ENCODE measurements at regions not wholly inside any gene's neighbourhood (a gene's known extent, or its start where the extent isn't known, plus 50 kb on each side); places are given as distances from the start of the nearest gene placed in this dataset.
"Not testable (repeated sequence)": the region's sequence is repeated elsewhere in the genome, so short reads cannot be mapped to it uniquely, and the experiment has no call there.

DNA sequence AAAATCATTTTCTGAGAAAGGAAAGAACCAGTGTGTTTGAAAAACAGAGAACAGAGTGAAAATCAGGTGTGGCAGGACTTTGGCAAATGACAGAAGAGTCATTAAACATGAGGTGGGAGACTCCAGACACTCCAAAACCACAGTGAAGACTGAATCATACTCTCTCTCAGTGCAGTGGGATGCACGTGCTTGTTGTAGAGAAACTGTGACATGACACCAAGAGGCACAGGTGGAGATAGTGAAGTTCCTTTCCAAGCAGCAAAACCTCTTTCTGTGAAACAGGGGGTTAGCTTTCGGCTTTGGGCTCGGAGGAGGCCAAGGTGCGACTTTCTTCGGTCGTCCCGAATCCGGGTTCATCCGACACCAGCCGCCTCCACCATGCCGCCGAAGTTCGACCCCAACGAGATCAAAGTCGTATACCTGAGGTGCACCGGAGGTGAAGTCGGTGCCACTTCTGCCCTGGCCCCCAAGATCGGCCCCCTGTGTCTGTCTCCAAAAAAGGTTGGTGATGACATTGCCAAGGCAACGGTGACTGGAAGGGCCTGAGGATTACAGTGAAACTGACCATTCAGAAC lies 599.0 kb downstream of the DOK5 start:
- not testable (repeated sequence) for DNase-seq (ENCODE audit: low read depth)

GRCh38 chr20:55070001-55070400 lies 594.6 kb downstream of the DOK5 start:
- no peak for DNase-seq (ENCODE audit: low read depth)

DNA sequence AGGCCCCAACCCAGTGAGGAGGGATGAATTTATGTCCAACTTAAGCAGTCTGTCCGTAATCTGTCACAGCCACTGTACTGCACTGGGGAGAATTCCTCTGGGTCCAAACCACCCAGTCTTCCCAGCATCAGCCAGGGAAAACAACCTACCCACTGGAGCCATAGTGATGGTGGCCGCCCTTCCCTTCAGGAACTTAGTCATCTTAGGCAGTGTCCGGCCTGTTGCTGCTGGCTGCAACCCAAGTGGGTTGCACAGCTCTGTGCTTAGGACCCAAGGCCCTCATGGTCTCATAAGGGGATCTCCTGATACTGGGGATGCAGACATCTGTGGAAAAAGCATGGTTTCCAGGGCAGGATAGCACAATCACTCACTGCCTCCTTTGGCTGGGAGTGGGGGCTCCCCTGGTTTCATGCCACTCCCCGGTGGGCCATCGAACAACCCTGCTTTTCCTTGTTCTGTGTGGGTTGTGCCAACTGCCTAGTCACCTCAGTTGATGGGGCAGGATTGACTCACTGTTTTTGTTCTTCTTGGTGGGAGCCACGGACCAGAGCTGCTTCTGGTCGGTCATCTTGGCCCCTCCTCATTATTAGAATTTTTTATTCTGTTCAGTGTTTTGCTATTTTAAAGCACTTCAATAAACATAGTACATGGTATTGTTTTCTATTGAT lies 591.9 kb downstream of the DOK5 start:
- no peak for DNase-seq (ENCODE audit: low read depth)

GRCh38 chr20:55058938-55059337 lies 583.5 kb downstream of the DOK5 start:
- no peak for DNase-seq (ENCODE audit: low read depth)

DNA sequence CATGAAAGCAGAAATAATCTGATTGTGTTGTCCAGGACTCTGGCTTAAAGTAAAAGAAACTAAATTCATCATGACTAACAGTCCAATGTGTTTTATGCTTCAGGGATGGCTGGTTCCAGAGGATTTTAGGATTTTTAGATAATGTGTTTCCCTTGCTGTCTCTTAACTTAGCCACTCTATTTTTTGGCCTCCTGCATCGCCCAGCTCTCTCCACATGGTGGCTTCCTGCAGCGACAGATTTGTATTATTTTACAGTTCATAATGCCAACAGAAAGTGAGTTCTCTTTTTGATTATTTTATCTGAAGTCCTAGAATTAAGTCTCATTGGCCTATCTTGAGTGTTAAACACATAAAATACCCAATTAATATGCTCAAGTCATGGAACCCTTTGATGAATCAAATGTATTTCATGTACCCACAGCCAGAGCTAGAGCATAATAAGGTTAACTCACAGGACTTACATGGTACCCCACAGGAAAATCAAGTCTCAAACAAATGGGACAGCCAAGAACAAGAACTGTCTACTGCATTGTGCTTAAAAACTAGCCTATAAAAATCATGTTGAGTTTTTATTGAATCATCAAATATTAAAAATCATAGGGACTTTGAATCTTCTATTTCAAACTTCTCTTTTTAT lies 582.5 kb downstream of the DOK5 start:
- DNase-seq (ENCODE audit: low read depth), result no peak

GRCh38 chr20:55054453-55054852 lies 579.1 kb downstream of the DOK5 start:
- DNase-seq (ENCODE audit: low read depth), result peak; percentile 35

DNA sequence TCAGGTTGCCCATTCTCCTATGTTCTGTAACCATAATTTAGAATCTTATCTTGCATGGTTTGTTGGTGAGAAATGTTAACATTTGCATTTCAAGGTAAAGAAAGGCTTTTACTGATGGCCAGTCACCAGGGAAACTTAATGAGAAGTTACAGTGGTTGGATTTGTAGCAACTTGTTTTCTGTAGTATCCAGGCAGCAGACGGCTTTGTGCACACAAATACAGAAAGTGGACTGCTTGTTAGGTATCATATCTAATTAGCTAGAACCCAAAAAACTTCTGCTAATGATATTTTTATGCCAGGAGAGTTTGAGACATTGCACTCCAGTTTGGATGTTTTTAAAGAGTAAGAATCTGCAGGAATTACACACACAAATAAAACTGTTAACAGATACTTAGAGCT lies 578.0 kb downstream of the DOK5 start:
- no peak for DNase-seq (ENCODE audit: low read depth)

DNA sequence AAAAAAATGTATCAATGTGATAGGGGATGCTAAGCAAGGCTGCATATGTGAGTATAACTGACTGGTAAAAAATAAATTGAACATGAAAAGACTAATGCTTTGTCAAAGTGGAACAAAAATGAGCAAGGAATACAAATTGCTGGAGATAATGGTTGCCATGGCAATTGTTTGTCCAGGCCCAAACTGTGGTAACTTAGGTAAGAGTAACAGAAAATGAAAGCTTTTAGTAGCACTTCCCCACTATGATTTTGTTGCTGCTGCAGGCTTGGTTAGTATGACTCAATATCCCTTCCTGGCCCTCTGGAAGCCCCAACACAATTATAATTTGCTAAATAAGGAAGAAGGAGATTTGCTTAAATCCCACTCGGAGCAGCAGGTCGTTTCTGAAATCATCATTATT lies 577.1 kb downstream of the DOK5 start:
- DNase-seq (ENCODE audit: low read depth), result no peak

DNA sequence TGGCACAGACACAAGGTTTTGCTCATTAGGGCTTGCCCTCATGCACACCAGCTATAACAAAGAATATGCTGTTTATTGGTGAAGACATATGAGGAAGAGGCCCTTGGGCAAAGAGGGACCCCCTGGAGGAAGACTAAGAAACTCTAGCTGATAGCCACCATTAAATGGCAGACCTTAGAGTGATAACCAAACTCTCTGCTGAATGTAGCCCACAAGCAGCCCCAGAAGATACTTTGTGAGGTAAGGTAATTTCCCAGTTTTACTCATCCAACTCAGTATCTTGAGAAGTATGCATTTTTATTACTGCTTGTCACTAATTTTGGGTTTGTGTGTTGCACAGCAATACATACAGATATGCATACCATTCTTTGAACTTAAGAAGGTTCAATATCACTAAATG lies 563.3 kb downstream of the DOK5 start:
- DNase-seq (ENCODE audit: low read depth), result no peak

DNA sequence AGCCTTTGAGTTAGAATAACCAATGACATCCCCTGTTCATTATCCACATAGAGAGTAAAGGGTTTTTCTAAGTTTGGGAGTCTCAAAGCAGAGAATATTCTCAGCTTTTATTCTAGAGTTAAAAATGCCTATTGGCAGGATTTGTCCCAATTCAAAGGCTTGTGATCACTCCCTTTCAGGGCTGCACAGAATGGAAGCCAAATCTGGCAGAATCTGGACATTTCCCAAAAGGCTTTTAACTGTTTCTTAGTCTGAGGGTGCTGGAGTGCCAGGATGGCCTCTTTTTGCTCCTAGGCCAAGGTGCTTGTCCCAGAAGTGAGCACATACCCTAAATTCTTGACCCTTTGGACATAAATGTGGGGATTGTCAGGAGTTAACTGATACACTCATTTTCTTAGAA lies 556.6 kb downstream of the DOK5 start:
- no peak for DNase-seq (ENCODE audit: low read depth)

GRCh38 chr20:55014766-55015165 lies 539.4 kb downstream of the DOK5 start:
- DNase-seq (ENCODE audit: low read depth), result no peak

- DNase-seq (ENCODE audit: low read depth), result no peak
These were observed 535.4 kb downstream of the DOK5 start for GRCh38 chr20:55010761-55011160.

DNA sequence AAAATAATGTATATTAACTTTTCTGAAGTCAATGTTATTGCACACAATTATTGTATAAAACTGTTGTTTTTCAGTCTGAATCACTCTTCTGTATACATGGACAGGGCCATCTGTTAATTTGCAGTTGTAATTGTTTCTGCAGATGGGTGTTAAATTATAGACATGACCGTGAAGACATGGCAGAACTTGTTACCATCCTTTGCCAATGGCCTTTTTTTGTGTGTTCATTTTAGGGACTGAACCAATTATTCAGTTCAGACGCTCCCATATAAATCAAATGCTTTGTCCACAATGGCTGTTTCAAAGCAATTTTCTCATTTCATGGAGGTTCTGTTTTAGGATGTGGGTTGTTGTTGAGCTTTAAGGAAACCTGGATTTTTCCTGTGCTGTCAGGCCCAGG lies 533.7 kb downstream of the DOK5 start:
- DNase-seq (ENCODE audit: low read depth), result no peak

DNA sequence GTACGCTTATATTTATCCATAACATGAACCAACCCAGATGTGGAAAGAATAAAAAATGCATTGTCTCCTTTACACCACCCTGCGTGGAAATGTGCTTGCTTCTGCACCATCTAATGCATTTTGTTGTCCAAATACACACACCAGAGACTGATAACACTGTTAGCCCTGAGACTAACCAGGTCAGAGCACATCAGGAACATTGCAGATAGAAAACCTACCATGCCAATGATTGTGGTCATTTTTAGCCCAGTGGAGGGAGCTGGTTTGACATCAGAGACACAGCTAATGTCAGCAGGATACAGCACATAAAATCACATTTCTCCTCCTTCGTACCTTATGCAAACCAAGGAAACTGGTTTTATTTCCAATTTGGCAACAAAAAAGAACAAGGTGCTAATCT lies 528.7 kb downstream of the DOK5 start:
- DNase-seq (ENCODE audit: low read depth), result peak; percentile 9

- peak; percentile 49 for DNase-seq (ENCODE audit: low read depth)
These were observed 520.2 kb downstream of the DOK5 start for GRCh38 chr20:54995553-54995952.

DNA sequence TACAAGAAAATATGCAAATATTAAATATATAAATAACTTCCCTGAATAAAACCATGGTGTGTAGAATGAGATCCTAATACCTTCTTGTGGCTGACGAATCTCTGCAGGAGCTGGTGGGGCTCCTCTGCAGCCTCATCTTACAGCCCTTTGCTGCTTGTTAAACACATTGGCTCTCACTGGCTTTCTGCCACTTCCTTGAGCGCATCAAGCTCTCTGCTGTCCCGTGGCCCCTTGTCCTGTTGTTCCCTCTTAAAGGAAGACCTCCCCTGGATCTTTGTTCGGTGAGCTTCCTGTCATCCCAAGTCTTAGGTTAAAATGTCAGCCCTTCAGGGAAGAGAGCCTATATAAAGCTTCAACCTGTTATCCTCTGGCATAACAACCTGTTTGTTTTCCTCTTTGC lies 519.6 kb downstream of the DOK5 start:
- DNase-seq (ENCODE audit: low read depth), result no peak

- peak; percentile 54 for DNase-seq (ENCODE audit: low read depth)
These were observed 509.7 kb downstream of the DOK5 start for GRCh38 chr20:54985091-54985490.

DNA sequence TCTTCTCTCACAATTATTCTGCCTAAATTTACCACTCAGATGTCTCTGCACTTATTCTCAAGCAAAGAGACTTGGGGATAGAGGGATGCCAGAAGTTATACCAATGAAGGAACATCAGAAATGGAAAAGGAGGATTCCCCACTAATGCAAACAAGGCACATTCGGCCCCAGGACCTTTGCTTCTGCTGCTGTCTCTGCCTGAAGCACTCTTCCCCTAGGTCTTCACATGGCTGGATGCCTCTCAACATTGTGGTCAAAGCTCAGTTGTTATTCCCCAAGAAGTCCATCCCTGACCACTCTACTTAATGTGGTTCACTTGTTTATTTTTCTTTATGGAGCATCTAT lies 508.7 kb downstream of the DOK5 start:
- DNase-seq (ENCODE audit: low read depth), result peak; percentile 30

DNA sequence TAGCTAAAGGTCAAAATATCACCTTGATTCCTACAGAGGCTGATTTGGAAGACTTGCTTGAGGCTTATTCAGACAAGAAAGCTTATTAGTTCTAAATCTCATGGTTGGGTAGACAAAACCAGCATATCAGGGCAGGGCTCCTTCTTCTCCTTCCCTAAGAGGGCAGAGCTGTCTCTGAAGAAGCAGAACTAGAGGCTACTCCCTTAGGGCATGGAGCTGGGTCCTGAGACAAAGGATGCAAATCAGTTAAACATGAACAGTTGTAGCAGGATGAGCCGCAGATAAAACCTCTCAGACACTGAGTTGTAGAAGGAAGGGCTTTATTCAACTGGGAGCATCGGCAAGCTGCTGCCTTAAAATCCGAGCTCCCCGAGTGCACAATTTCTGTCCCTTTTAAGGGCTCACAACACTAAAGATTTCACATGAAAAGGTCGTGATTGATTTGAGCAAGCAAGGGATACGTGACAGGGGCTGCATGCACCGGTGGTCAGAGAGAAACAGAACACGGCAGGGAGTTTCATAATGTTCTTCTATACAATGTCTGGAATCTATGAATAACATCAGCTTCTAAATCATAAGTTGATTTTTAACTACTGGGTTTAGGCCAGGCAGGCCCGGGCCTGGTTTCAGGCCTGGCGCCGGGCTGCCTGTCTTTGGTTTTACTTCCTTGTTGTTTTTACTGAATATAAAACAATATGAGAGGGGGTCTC lies 508.2 kb downstream of the DOK5 start:
- peak; percentile 73 for DNase-seq (ENCODE audit: low read depth)

- DNase-seq (ENCODE audit: low read depth), result no peak
These were observed 505.8 kb downstream of the DOK5 start for GRCh38 chr20:54981175-54981574.

GRCh38 chr20:54980103-54980960 lies 504.9 kb downstream of the DOK5 start:
- DNase-seq (ENCODE audit: low read depth), result peak; percentile 61

GRCh38 chr20:54950304-54950703 lies 474.9 kb downstream of the DOK5 start:
- no peak for DNase-seq (ENCODE audit: low read depth)
